Upper lobe of left lung (tissue), 6 donors: ENCODE measurements at regions not wholly inside any gene's neighbourhood (a gene's known extent, or its start where the extent isn't known, plus 50 kb on each side); places are given as distances from the start of the nearest gene placed in this dataset.

Experiments used
- ATAC-seq, 2 donors: fragments of 200-7000 bp; cut with Tn5 transposase; one replicate each; pipeline ENCODE4 v1.9.1; 2022; ENCODE audit warnings: mild to moderate bottlenecking in 2 of 2, moderate library complexity in 2 of 2; ENCODE audit not compliant: low FRiP score in 2 of 2
- DNase-seq, 2 donors: peaks; one replicate each; pipeline ENCODE4 v3.0.0-alpha.2; 2019 to 2020
- H3K27ac ChIP-seq, 4 donors: fragments of 200-600 bp; sonication (generic); one replicate each; pipeline ENCODE4 v1.5.1; 2016 to 2019
- H3K27me3 ChIP-seq, 4 donors: fragments of 200-600 bp; sonication (generic); one replicate each; pipeline ENCODE4 v1.5.1; 2017 to 2019
- H3K36me3 ChIP-seq, 4 donors: fragments of 200-600 bp; sonication (generic); one replicate each; pipeline ENCODE4 v1.5.1; 2016 to 2019
- H3K4me1 ChIP-seq, 4 donors: fragments of 200-600 bp; sonication (generic); one replicate each; pipeline ENCODE4 v1.5.1; 2018 to 2019
- H3K4me3 ChIP-seq, 4 donors: fragments of 200-600 bp; sonication (generic); one replicate each; pipeline ENCODE4 v1.5.1; 2017 to 2019; ENCODE audit warnings: mild to moderate bottlenecking in 2 of 4, moderate library complexity in 1 of 4
- H3K9me3 ChIP-seq, 4 donors: fragments of 200-600 bp; sonication (generic); one replicate each; pipeline ENCODE4 v1.5.1; 2018 to 2019
- EP300 ChIP-seq, 4 donors: sonication (generic); formaldehyde crosslinking; IDR thresholded peaks; one replicate each; pipeline ENCODE4 v1.5.1; 2017; ENCODE audit warnings: antibody characterized with exemption in 4 of 4, control low read depth in 2 of 4
- POLR2A ChIP-seq, 4 donors: fragments of 450-650 bp; IDR thresholded peaks; one replicate each; pipeline ENCODE4 v1.5.1; 2016 to 2017; ENCODE audit warnings: antibody characterized with exemption in 4 of 4, mild to moderate bottlenecking in 2 of 4
- POLR2AphosphoS5 ChIP-seq, 2 donors: sonication (generic); formaldehyde crosslinking; IDR thresholded peaks; one replicate each; pipeline ENCODE4 v1.5.1; 2017; ENCODE audit warnings: antibody characterized with exemption in 2 of 2
- WGBS, 2 donors: methylation state at CpG; one replicate each; pipeline ENCODE4 v1.1.5; 2017 to 2018; 5-methylcytosine and 5-hydroxymethylcytosine counted together
- TF ChIP-seq, protein P1 (sequence below), 6 experiments: fragments of 450-650 bp in 4 of 6; fragments of 200-600 bp in 2 of 6; sonication (generic) in 2 of 6; IDR thresholded peaks; one replicate each; pipeline ENCODE4 v1.5.1; 2016 to 2019; ENCODE audit warnings: antibody characterized with exemption in 6 of 6
- donor health status: DM: no; HTN: no; CAD: no; lungs with moderate emphysema.
- donor health status: DM: no; HTN: yes; CAD: no; lungs with severe emphysema.

GRCh38 chr16:65634833-65635232, 513.0 kb upstream of the CDH11 start:
- Histone ChIP-seq H3K27ac (no peak overlapping the region), H3K9me3 (no peaks in the 10 kb centered on the region), H3K27me3 (no peaks in the 10 kb centered on the region), H3K4me1 (no peaks in the 10 kb centered on the region), H3K36me3 (no peaks in the 10 kb centered on the region), H3K4me3 (no peak overlapping the region)
- WGBS, 2 donors, result 95% methylated on average over 1 of the region's 1 CpG
- TF ChIP-seq, protein P1, sequence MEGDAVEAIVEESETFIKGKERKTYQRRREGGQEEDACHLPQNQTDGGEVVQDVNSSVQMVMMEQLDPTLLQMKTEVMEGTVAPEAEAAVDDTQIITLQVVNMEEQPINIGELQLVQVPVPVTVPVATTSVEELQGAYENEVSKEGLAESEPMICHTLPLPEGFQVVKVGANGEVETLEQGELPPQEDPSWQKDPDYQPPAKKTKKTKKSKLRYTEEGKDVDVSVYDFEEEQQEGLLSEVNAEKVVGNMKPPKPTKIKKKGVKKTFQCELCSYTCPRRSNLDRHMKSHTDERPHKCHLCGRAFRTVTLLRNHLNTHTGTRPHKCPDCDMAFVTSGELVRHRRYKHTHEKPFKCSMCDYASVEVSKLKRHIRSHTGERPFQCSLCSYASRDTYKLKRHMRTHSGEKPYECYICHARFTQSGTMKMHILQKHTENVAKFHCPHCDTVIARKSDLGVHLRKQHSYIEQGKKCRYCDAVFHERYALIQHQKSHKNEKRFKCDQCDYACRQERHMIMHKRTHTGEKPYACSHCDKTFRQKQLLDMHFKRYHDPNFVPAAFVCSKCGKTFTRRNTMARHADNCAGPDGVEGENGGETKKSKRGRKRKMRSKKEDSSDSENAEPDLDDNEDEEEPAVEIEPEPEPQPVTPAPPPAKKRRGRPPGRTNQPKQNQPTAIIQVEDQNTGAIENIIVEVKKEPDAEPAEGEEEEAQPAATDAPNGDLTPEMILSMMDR (IDR thresholded peaks at IDR 0.05), result no peak
- TF ChIP-seq POLR2AphosphoS5 (IDR thresholded peaks at IDR 0.05) (no peak), EP300 (IDR thresholded peaks at IDR 0.05) (no peak), POLR2A (IDR thresholded peaks at IDR 0.05) (no peak)
- ATAC-seq (no peak), DNase-seq (no peak)

DNA sequence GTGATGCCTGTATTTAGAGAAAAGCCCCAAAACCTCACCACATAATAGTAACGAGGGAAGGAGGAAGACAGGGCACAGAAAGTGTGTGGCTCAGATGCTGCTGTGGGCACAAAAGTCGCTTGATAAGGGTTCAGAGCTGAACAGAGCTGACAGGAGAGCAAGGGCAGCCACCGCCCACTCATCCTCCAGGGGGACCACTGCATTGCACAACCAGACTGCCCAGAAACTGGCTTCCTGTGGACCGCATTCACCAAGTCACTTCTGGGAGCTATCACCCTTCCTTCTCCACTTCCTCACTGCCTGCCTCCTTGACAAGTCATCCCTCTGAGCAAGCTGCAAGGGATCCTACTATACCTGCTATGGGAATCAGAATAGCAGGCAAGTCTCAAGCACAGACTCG, 512.4 kb upstream of the CDH11 start:
- Histone ChIP-seq H3K4me3 (no peak overlapping the region), H3K36me3 (no peaks in the 10 kb centered on the region), H3K4me1 (no peaks in the 10 kb centered on the region), H3K9me3 (no peaks in the 10 kb centered on the region), H3K27ac (no peak overlapping the region), H3K27me3 (no peaks in the 10 kb centered on the region)
- DNase-seq (no peak), ATAC-seq (no peak)
- TF ChIP-seq, protein P1 (IDR thresholded peaks at IDR 0.05), result no peak
- TF ChIP-seq POLR2A (IDR thresholded peaks at IDR 0.05) (no peak), POLR2AphosphoS5 (IDR thresholded peaks at IDR 0.05) (no peak), EP300 (IDR thresholded peaks at IDR 0.05) (no peak)
- WGBS, 2 donors, result 61 to 70% methylated on average over 4 to 5 of the region's 5 CpGs

- Histone ChIP-seq H3K4me3 (no peak overlapping the region), H3K36me3 (no peaks in the 10 kb centered on the region), H3K9me3 (no peaks in the 10 kb centered on the region), H3K4me1 (no peaks in the 10 kb centered on the region), H3K27ac (no peak overlapping the region), H3K27me3 (no peaks in the 10 kb centered on the region)
- DNase-seq (no peak), ATAC-seq (no peak)
- WGBS, 2 donors, result 49 to 53% methylated on average over 2 of the region's 2 CpGs
- TF ChIP-seq POLR2AphosphoS5 (IDR thresholded peaks at IDR 0.05), result no peak
- TF ChIP-seq EP300 (IDR thresholded peaks at IDR 0.05), result no peak
- TF ChIP-seq POLR2A (IDR thresholded peaks at IDR 0.05), result no peak
- TF ChIP-seq, protein P1 (IDR thresholded peaks at IDR 0.05), result no peak
Observed at GRCh38 chr16:65624666-65625065, 502.8 kb upstream of the CDH11 start.

GRCh38 chr16:65624229-65624628, 502.4 kb upstream of the CDH11 start:
- DNase-seq (no peak), ATAC-seq (no peak)
- Histone ChIP-seq H3K27ac (no peak overlapping the region), H3K36me3 (no peaks in the 10 kb centered on the region), H3K27me3 (no peaks in the 10 kb centered on the region), H3K4me3 (no peak overlapping the region), H3K4me1 (no peaks in the 10 kb centered on the region), H3K9me3 (no peaks in the 10 kb centered on the region)
- TF ChIP-seq, protein P1 (IDR thresholded peaks at IDR 0.05), result no peak
- TF ChIP-seq POLR2A (IDR thresholded peaks at IDR 0.05), result no peak
- no peak for TF ChIP-seq EP300 (IDR thresholded peaks at IDR 0.05)
- TF ChIP-seq POLR2AphosphoS5 (IDR thresholded peaks at IDR 0.05), result no peak
- 76 to 87% methylated on average over 2 of the region's 2 CpGs for WGBS, 2 donors

- no peaks in the 10 kb centered on the region for H3K27me3 ChIP-seq
- TF ChIP-seq EP300 (IDR thresholded peaks at IDR 0.05) (no peak), POLR2A (IDR thresholded peaks at IDR 0.05) (no peak), POLR2AphosphoS5 (IDR thresholded peaks at IDR 0.05) (no peak)
- TF ChIP-seq, protein P1 (IDR thresholded peaks at IDR 0.05), result no peak
- H3K9me3 ChIP-seq, result no peaks in the 10 kb centered on the region
- WGBS, 2 donors, result 85 to 100% methylated on average over 2 to 4 of the region's 4 CpGs
- DNase-seq (no peak), ATAC-seq (no peak)
- no peak overlapping the region for H3K27ac ChIP-seq
- H3K4me1 ChIP-seq, result no peaks in the 10 kb centered on the region
- no peak overlapping the region for H3K4me3 ChIP-seq
- H3K36me3 ChIP-seq, result no peaks in the 10 kb centered on the region
Observed at GRCh38 chr16:65622871-65623270, 501.0 kb upstream of the CDH11 start.
